HCT116 (cell line): ENCODE measurements at regions not wholly inside any gene's neighbourhood (a gene's known extent, or its start where the extent isn't known, plus 50 kb on each side); places are given as distances from the start of the nearest gene placed in this dataset.

ENCODE experiments used
- ATAC-seq: fragments of 200-7000 bp; cut with Tn5 transposase; 2 replicates; pipeline ENCODE4 v1.9.1; 2020; ENCODE audit warnings: mild to moderate bottlenecking, moderate library complexity
- BruUV-seq: library from RNA; stranded (reverse); fragments of 400-500 nt; replicated peaks from 2 replicates; lab custom pipeline; 2021; lab: Mats Ljungman, UMichigan
- CTCF ChIA-PET: fragments of 300-600 bp; sonication (Branson Sonifier 250); formaldehyde crosslinking; loops from one replicate; lab custom pipeline; 2021; ENCODE audit warnings: antibody characterized with exemption; lab: Charles Lee
- POLR2A ChIA-PET: fragments of 300-600, 350-600 bp; sonication (Branson Sonifier 250); formaldehyde crosslinking; loops from one replicate; lab custom pipeline; 2021; ENCODE audit warnings: antibody characterized with exemption; lab: Charles Lee
- RAD21 ChIA-PET, 2 experiments: fragments of 300-600 bp; sonication (Branson Sonifier 250); formaldehyde crosslinking; loops; one replicate each; lab custom pipeline; 2023; ENCODE audit warnings: low total read pairs in 2 of 2; ENCODE audit not compliant: uncharacterized antibody in 2 of 2, unreplicated experiment in 2 of 2, low non-redundant PET in 1 of 2; lab: Charles Lee
- DNase-seq: peaks from one replicate; pipeline ENCODE4 v3.0.0-alpha.2; 2010; ENCODE audit warnings: low read depth, low spot score
- H2AFZ ChIP-seq: fragments of 200-600 bp; shearing (Covaris generic), sonication (generic); 2 replicates; pipeline ENCODE4 v1.6.1; 2017; ENCODE audit warnings: low read depth, mixed run types, mixed read lengths, antibody characterized with exemption, low read length; ENCODE audit not compliant: poor library complexity, severe bottlenecking
- H3K27ac ChIP-seq: 2 replicates; pipeline ENCODE4 v1.5.1; 2012; ENCODE audit warnings: low read depth, low read length
- H3K27me3 ChIP-seq: fragments of 200-600 bp; sonication (generic); 2 replicates; pipeline ENCODE4 v1.6.1; 2016; ENCODE audit warnings: mixed run types, low read length, mixed read lengths; ENCODE audit not compliant: insufficient read depth
- H3K36me3 ChIP-seq, 2 experiments: fragments of 200-500 bp in 1 of 2; fragments of 200-600 bp in 1 of 2; sonication (Bioruptor generic) in 1 of 2; sonication (generic) in 1 of 2; 2 replicates each; pipeline versions ENCODE4 v1.5.1 to v1.6.1; 2014 to 2016; ENCODE audit warnings: low read length in 2 of 2, inconsistent platforms in 1 of 2, mixed read lengths in 1 of 2, mixed run types in 1 of 2; ENCODE audit not compliant: insufficient read depth in 2 of 2, control insufficient read depth in 1 of 2
- H3K4me1 ChIP-seq, 2 experiments: fragments of 200-600 bp in 1 of 2; sonication (generic) in 1 of 2; 2 replicates each; pipeline versions ENCODE4 v1.5.1 to v1.6.1; 2012 to 2017; ENCODE audit warnings: low read length in 2 of 2, inconsistent platforms in 1 of 2, mild to moderate bottlenecking in 1 of 2, mixed read lengths in 1 of 2, mixed run types in 1 of 2, moderate library complexity in 1 of 2; ENCODE audit not compliant: insufficient read depth in 2 of 2, control insufficient read depth in 1 of 2
- H3K4me2 ChIP-seq: fragments of 200-600 bp; sonication (generic); 2 replicates; pipeline ENCODE4 v1.6.1; 2017; ENCODE audit warnings: mixed run types, low read length, mixed read lengths
- H3K4me3 ChIP-seq, 2 experiments: fragments of 200-600 bp in 1 of 2; sonication (generic) in 1 of 2; replicated peaks in 1 of 2; 2 replicates each; pipeline ENCODE4 v1.5.1; 2011 to 2016; ENCODE audit warnings: low read length in 2 of 2, control low read depth in 1 of 2, low read depth in 1 of 2, mild to moderate bottlenecking in 1 of 2, mixed read lengths in 1 of 2, mixed run types in 1 of 2
- H3K79me2 ChIP-seq: fragments of 200-600 bp; sonication (generic); 2 replicates; pipeline ENCODE4 v1.6.1; 2017; ENCODE audit warnings: mild to moderate bottlenecking, mixed run types, low read length, moderate library complexity, mixed read lengths; ENCODE audit not compliant: insufficient read depth
- H3K9ac ChIP-seq: fragments of 200-600 bp; sonication (generic); 2 replicates; pipeline ENCODE4 v1.6.1; 2016; ENCODE audit warnings: low read length, mixed read lengths
- H3K9me2 ChIP-seq: fragments of 200-600 bp; sonication (generic), shearing (Covaris generic); 2 replicates; pipeline ENCODE4 v1.6.1; 2017; ENCODE audit warnings: mixed run types, mild to moderate bottlenecking, moderate library complexity; ENCODE audit not compliant: insufficient read depth
- H3K9me3 ChIP-seq, 2 experiments: fragments of 200-500 bp in 1 of 2; fragments of 200-600 bp in 1 of 2; sonication (Bioruptor generic) in 1 of 2; sonication (generic) in 1 of 2; 2 replicates each; pipeline ENCODE4 v1.6.1; 2014 to 2017; ENCODE audit warnings: low read length in 2 of 2, mixed read lengths in 2 of 2, inconsistent platforms in 1 of 2, low read depth in 1 of 2, mild to moderate bottlenecking in 1 of 2, mixed run types in 1 of 2, moderate library complexity in 1 of 2; ENCODE audit not compliant: control insufficient read depth in 1 of 2, insufficient read depth in 1 of 2
- H4K20me1 ChIP-seq: fragments of 200-600 bp; sonication (generic), shearing (Covaris generic); 2 replicates; pipeline ENCODE4 v1.6.1; 2017; ENCODE audit warnings: mixed run types, mild to moderate bottlenecking, moderate library complexity; ENCODE audit not compliant: insufficient read depth
- ATF3 ChIP-seq: IDR thresholded peaks from 2 replicates; pipeline ENCODE4 v1.6.1; 2012
- CEBPB ChIP-seq: IDR thresholded peaks from 2 replicates; pipeline ENCODE4 v1.6.1; 2012; ENCODE audit warnings: low read depth
- ELF1 ChIP-seq: IDR thresholded peaks from 2 replicates; pipeline ENCODE4 v1.6.1; 2012; ENCODE audit warnings: low read depth, borderline replicate concordance
- EZH2 ChIP-seq: fragments of 200-600 bp; sonication (generic); IDR thresholded peaks from 2 replicates; pipeline ENCODE4 v1.6.1; 2017; ENCODE audit warnings: antibody characterized with exemption, mixed run types
- EZH2phosphoT487 ChIP-seq: fragments of 200-600 bp; IDR thresholded peaks from 2 replicates; pipeline ENCODE4 v1.6.1; 2018; ENCODE audit warnings: antibody characterized with exemption, borderline replicate concordance
- FOSL1 ChIP-seq: IDR thresholded peaks from 2 replicates; pipeline ENCODE4 v1.6.1; 2012; ENCODE audit warnings: low read depth
- JUND ChIP-seq: IDR thresholded peaks from 2 replicates; pipeline ENCODE4 v1.6.1; 2012
- MAX ChIP-seq: IDR thresholded peaks from 2 replicates; pipeline ENCODE4 v1.6.1; 2012
- POLR2A ChIP-seq: IDR thresholded peaks from 2 replicates; pipeline ENCODE4 v1.7.0; 2011; ENCODE audit warnings: borderline replicate concordance; ENCODE audit not compliant: insufficient read depth, insufficient read length; ENCODE audit errors: extremely low read depth
- POLR2AphosphoS5 ChIP-seq: IDR thresholded peaks from 2 replicates; pipeline ENCODE4 v1.6.1; 2011; ENCODE audit warnings: mild to moderate bottlenecking, low read depth, low read length, moderate library complexity
- RAD21 ChIP-seq: IDR thresholded peaks from 2 replicates; pipeline ENCODE4 v1.6.1; 2012; ENCODE audit warnings: low read depth, mild to moderate bottlenecking
- SIN3A ChIP-seq: IDR thresholded peaks from 2 replicates; pipeline ENCODE4 v1.6.1; 2012; ENCODE audit warnings: low read depth
- SP1 ChIP-seq: IDR thresholded peaks from 2 replicates; pipeline ENCODE4 v1.6.1; 2012; ENCODE audit warnings: low read depth
- SRF ChIP-seq: IDR thresholded peaks from 2 replicates; pipeline ENCODE4 v1.6.1; 2012; ENCODE audit warnings: low read depth
- YY1 ChIP-seq: IDR thresholded peaks from 2 replicates; pipeline ENCODE4 v1.6.1; 2011; ENCODE audit warnings: low read length, low read depth, moderate library complexity, mild to moderate bottlenecking; ENCODE audit not compliant: insufficient replicate concordance; ENCODE audit errors: extremely low read depth
- ZBTB33 ChIP-seq: IDR thresholded peaks from 2 replicates; pipeline ENCODE4 v1.6.1; 2011; ENCODE audit warnings: mild to moderate bottlenecking, low read length, moderate library complexity; ENCODE audit not compliant: insufficient replicate concordance; ENCODE audit errors: extremely low read depth
- ZFX ChIP-seq: fragments of 450-650 bp; IDR thresholded peaks from 2 replicates; pipeline ENCODE4 v1.6.1; 2017
- intact Hi-C: fragments of 100-400 bp; cut with micrococcal nuclease; formaldehyde crosslinking; loops from 2 replicates; pipeline ENCODE4 v1.10.0; 2022

- H3K4me1 ChIP-seq: no peaks in the 10 kb centered on the region
- no peaks in the 10 kb centered on the region for H3K79me2 ChIP-seq
- no peak for TF ChIP-seq ATF3
- H3K36me3 ChIP-seq: no peaks in the 10 kb centered on the region
- H3K4me3 ChIP-seq: no peak overlapping the region
- ChIA-PET POLR2A (no interaction called here), CTCF (no interaction called here), RAD21 (no interaction called here)
- H3K9ac ChIP-seq: no peak overlapping the region
- H4K20me1 ChIP-seq: no peaks in the 10 kb centered on the region
- DNase-seq: no peak
- intact Hi-C loops: no loop called here
- H3K9me2 ChIP-seq: no peaks in the 10 kb centered on the region
- no peak overlapping the region for H2AFZ ChIP-seq
- no peaks in the 10 kb centered on the region for H3K27me3 ChIP-seq
- no peaks in the 10 kb centered on the region for H3K9me3 ChIP-seq
- no peak for ATAC-seq
- no peak overlapping the region for H3K4me2 ChIP-seq
- H3K27ac ChIP-seq: no peak overlapping the region
- BruUV-seq: no TSS peak
Observed at GRCh38 chr17:71037386-71037785, 868.1 kb downstream of the KCNJ2 start.

GRCh38 chr17:71039391-71039790, 870.1 kb downstream of the KCNJ2 start:
- POLR2A ChIA-PET: no interaction called here
- H3K79me2 ChIP-seq: no peaks in the 10 kb centered on the region
- DNase-seq (no peak), ATAC-seq (no peak)
- H3K4me1 ChIP-seq: no peaks in the 10 kb centered on the region
- no peak overlapping the region for H3K27ac ChIP-seq
- no peak overlapping the region for H3K9ac ChIP-seq
- H2AFZ ChIP-seq: no peak overlapping the region
- no peaks in the 10 kb centered on the region for H4K20me1 ChIP-seq
- RAD21 ChIA-PET: no interaction called here
- no peak overlapping the region for H3K4me3 ChIP-seq
- CTCF ChIA-PET: no interaction called here
- TF ChIP-seq SIN3A (no peak), SP1 (no peak), CEBPB (no peak), EZH2phosphoT487 (no peak), POLR2A (no peak), ATF3 (no peak), ZBTB33 (no peak), EZH2 (no peak), JUND (no peak), ELF1 (no peak), FOSL1 (no peak), RAD21 (no peak), YY1 (no peak), MAX (no peak), SRF (no peak), ZFX (no peak), POLR2AphosphoS5 (no peak)
- no peaks in the 10 kb centered on the region for H3K9me2 ChIP-seq
- no peak overlapping the region for H3K4me2 ChIP-seq
- BruUV-seq: no TSS peak
- H3K9me3 ChIP-seq: no peaks in the 10 kb centered on the region
- H3K27me3 ChIP-seq: no peaks in the 10 kb centered on the region
- intact Hi-C loops: no loop called here
- no peaks in the 10 kb centered on the region for H3K36me3 ChIP-seq
